EH (cell line): ENCODE measurements at regions not wholly inside any gene's neighbourhood (a gene's known extent, or its start where the extent isn't known, plus 50 kb on each side); places are given as distances from the start of the nearest gene placed in this dataset.
A peak's percentile ranks its signal among the peaks of the same experiment; 100 is the strongest.

ENCODE experiments used
- DNase-seq: peaks from one replicate; pipeline ENCODE4 v3.0.0-alpha.2; 2015; ENCODE audit warnings: low read depth

GRCh38 chr5:90191352-90192045 is 218.1 kb downstream of the CETN3 start:
- no peak for DNase-seq

- DNase-seq = no peak
Measured at GRCh38 chr5:90185897-90186468, 223.6 kb downstream of the CETN3 start.

GRCh38 chr5:90184764-90185163 is 224.8 kb downstream of the CETN3 start:
- no peak for DNase-seq

- no peak for DNase-seq
Measured at GRCh38 chr5:90182726-90183125, 226.8 kb downstream of the CETN3 start.

GRCh38 chr5:90174236-90174635 is 235.3 kb downstream of the CETN3 start:
- DNase-seq = no peak

GRCh38 chr5:90173299-90174030 is 236.1 kb downstream of the CETN3 start:
- DNase-seq = no peak

GRCh38 chr5:90171466-90171865 is 238.1 kb downstream of the CETN3 start:
- no peak for DNase-seq

- no peak for DNase-seq
Measured at GRCh38 chr5:90170261-90170660, 239.3 kb downstream of the CETN3 start.

- no peak for DNase-seq
Measured at GRCh38 chr5:90169078-90169477, 240.5 kb downstream of the CETN3 start.

- DNase-seq = no peak
Measured at GRCh38 chr5:90168399-90168798, 241.2 kb downstream of the CETN3 start.

- DNase-seq = no peak
Measured at GRCh38 chr5:90166816-90167215, 242.7 kb downstream of the CETN3 start.

GRCh38 chr5:90162324-90162723 is 247.2 kb downstream of the CETN3 start:
- DNase-seq = no peak

- peak; percentile 14 for DNase-seq
Measured at GRCh38 chr5:90161414-90161813, 248.1 kb downstream of the CETN3 start.

GRCh38 chr5:90158131-90158530 is 251.4 kb downstream of the CETN3 start:
- DNase-seq = no peak

- no peak for DNase-seq
Measured at GRCh38 chr5:90153031-90153430, 256.5 kb downstream of the CETN3 start.

GRCh38 chr5:90144625-90145327 is 264.8 kb downstream of the CETN3 start:
- no peak for DNase-seq

GRCh38 chr5:90142541-90142940 is 267.0 kb downstream of the CETN3 start:
- no peak for DNase-seq

GRCh38 chr5:90141984-90142383 is 267.6 kb downstream of the CETN3 start:
- no peak for DNase-seq

- no peak for DNase-seq
Measured at GRCh38 chr5:90136952-90137528, 272.5 kb downstream of the CETN3 start.

GRCh38 chr5:90135779-90136378 is 273.7 kb downstream of the CETN3 start:
- no peak for DNase-seq

GRCh38 chr5:90134892-90135291 is 274.7 kb downstream of the CETN3 start:
- no peak for DNase-seq

GRCh38 chr5:90134381-90134780 is 275.2 kb downstream of the CETN3 start:
- no peak for DNase-seq
